ENCODE measurements at regions not wholly inside any gene's neighbourhood (a gene's known extent, or its start where the extent isn't known, plus 50 kb on each side); places are given as distances from the start of the nearest gene placed in this dataset.

DNA sequence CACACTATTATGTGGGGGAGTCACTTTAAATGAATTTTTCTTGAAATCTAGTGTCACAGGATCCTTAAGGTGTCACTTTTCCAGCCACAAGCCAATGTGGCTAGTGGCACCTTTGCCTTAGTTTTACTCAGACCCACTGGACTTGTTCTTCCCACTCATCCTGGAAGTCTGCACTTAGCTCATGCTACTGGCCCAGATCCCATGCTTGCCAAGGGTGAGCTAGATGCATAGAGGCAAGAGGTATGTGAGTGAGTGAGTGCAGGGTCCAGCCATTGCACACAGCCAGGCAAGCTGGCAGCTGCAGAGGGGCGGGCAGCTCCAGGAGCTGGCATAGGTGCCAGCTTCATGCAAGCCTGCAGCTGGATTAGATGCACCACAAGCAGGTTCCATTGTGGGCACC is 81.0 kb downstream of the CGGBP1 start:
- TF ChIP-seq POLR2AphosphoS5 (IDR thresholded peaks at IDR 0.05): no peak
- TF ChIP-seq, protein P1, sequence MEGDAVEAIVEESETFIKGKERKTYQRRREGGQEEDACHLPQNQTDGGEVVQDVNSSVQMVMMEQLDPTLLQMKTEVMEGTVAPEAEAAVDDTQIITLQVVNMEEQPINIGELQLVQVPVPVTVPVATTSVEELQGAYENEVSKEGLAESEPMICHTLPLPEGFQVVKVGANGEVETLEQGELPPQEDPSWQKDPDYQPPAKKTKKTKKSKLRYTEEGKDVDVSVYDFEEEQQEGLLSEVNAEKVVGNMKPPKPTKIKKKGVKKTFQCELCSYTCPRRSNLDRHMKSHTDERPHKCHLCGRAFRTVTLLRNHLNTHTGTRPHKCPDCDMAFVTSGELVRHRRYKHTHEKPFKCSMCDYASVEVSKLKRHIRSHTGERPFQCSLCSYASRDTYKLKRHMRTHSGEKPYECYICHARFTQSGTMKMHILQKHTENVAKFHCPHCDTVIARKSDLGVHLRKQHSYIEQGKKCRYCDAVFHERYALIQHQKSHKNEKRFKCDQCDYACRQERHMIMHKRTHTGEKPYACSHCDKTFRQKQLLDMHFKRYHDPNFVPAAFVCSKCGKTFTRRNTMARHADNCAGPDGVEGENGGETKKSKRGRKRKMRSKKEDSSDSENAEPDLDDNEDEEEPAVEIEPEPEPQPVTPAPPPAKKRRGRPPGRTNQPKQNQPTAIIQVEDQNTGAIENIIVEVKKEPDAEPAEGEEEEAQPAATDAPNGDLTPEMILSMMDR (IDR thresholded peaks at IDR 0.05): no peak

All from gastroesophageal sphincter (tissue), 3 donors.